Transverse colon (tissue), 4 donors: ENCODE measurements at regions not wholly inside any gene's neighbourhood (a gene's known extent, or its start where the extent isn't known, plus 50 kb on each side); places are given as distances from the start of the nearest gene placed in this dataset.

Experiments
- DNase-seq: peaks from one replicate; pipeline ENCODE4 v3.0.0-alpha.2; 2019
- H3K27ac ChIP-seq, 4 donors: fragments of 200-600 bp; sonication (generic); 2 replicates each; pipeline ENCODE4 v1.5.1; 2016 to 2018; ENCODE audit warnings: inconsistent platforms in 4 of 4
- H3K27me3 ChIP-seq: fragments of 200-600 bp; sonication (generic); 2 replicates; pipeline ENCODE4 v1.5.1; 2017; ENCODE audit warnings: inconsistent platforms
- H3K36me3 ChIP-seq, 4 donors: fragments of 200-600 bp; sonication (generic); 2 replicates each; pipeline ENCODE4 v1.5.1; 2017 to 2019; ENCODE audit warnings: inconsistent platforms in 4 of 4
- H3K4me1 ChIP-seq, 4 donors: fragments of 200-600 bp; sonication (generic); 2 replicates each; pipeline ENCODE4 v1.5.1; 2017 to 2020; ENCODE audit warnings: inconsistent platforms in 4 of 4
- H3K4me3 ChIP-seq, 4 donors: fragments of 200-600 bp; sonication (generic); 1 replicate in 1 of 4; 2 replicates in 3 of 4; pipeline versions ENCODE4 v1.5.1 to v1.6.1; 2017 to 2019; ENCODE audit warnings: inconsistent platforms in 4 of 4
- H3K9me3 ChIP-seq, 2 donors: fragments of 200-600 bp; sonication (generic); 2 replicates each; pipeline ENCODE4 v1.5.1; 2017 to 2019; ENCODE audit warnings: inconsistent platforms in 2 of 2
- CTCF ChIP-seq, 5 experiments: fragments of 200-600 bp in 3 of 5; fragments of 450-650 bp in 2 of 5; sonication (generic) in 3 of 5; IDR thresholded peaks; 1 replicate in 2 of 5; 2 replicates in 3 of 5; pipeline ENCODE4 v1.5.1; 2016 to 2017; ENCODE audit warnings: antibody characterized with exemption in 5 of 5, inconsistent platforms in 3 of 5, mild to moderate bottlenecking in 2 of 5, moderate library complexity in 1 of 5
- EP300 ChIP-seq: sonication (generic); formaldehyde crosslinking; IDR thresholded peaks from one replicate; pipeline ENCODE4 v1.6.1; 2017; ENCODE audit warnings: antibody characterized with exemption, low read depth
- POLR2A ChIP-seq: fragments of 450-650 bp; IDR thresholded peaks from one replicate; pipeline ENCODE4 v1.6.1; 2016; ENCODE audit warnings: antibody characterized with exemption, mild to moderate bottlenecking, moderate library complexity
- POLR2AphosphoS5 ChIP-seq, 3 donors: sonication (generic); formaldehyde crosslinking; IDR thresholded peaks; one replicate each; pipeline ENCODE4 v1.6.1; 2016; ENCODE audit warnings: antibody characterized with exemption in 3 of 3
- WGBS, 2 donors: methylation state at CpG; one replicate each; pipeline ENCODE4 v1.1.5; 2018; ENCODE audit warnings: low coverage in 1 of 2; 5-methylcytosine and 5-hydroxymethylcytosine counted together
- in situ Hi-C, 4 donors: fragments of 200-750 bp; cut with MboI; loops; one replicate each; pipeline versions ENCODE4 v1.15.0 to v1.15.1; 2017; ENCODE audit warnings: low sequenced_read_pairs in 3 of 4, low pct_ligation_motif_present in 1 of 4, low pct_unique_long_range_greater_than_20kb in 1 of 4
- intact Hi-C: fragments of 100-400 bp; cut with DNase I; formaldehyde crosslinking; loops from one replicate; pipeline ENCODE4 v1.15.1; 2023; ENCODE audit warnings: low total_unique reads

GRCh38 chr1:60930130-60930529, 152.2 kb upstream of the NFIA start:
- intact Hi-C loops (no loop called here), in situ Hi-C loops (no loop called here)
- peaks cover 0 to 3% (median 0%) of the 10 kb centered on the region in 4 donors for H3K4me1 ChIP-seq
- H3K27me3 ChIP-seq, result no peaks in the 10 kb centered on the region
- DNase-seq, result no peak
- H3K9me3 ChIP-seq, result no peaks in the 10 kb centered on the region
- TF ChIP-seq POLR2A (no peak), CTCF (IDR thresholded peaks at IDR 0.05) (no peak), POLR2AphosphoS5 (IDR thresholded peaks at IDR 0.05) (no peak), EP300 (no peak)
- H3K4me3 ChIP-seq, result no peak overlapping the region
- WGBS, 2 donors, result 55 to 67% methylated on average over 1 to 3 of the region's 3 CpGs
- no peaks in the 10 kb centered on the region for H3K36me3 ChIP-seq
- H3K27ac ChIP-seq, result no peak overlapping the region

- TF ChIP-seq CTCF (IDR thresholded peaks at IDR 0.05), result no peak
- no peak overlapping the region for H3K27ac ChIP-seq
- intact Hi-C loops (no loop called here), in situ Hi-C loops (no loop called here)
- no peaks in the 10 kb centered on the region for H3K36me3 ChIP-seq
- no peaks in the 10 kb centered on the region for H3K9me3 ChIP-seq
- 47 to 54% methylated on average over 4 to 14 of the region's 14 CpGs for WGBS, 2 donors
- H3K4me3 ChIP-seq, result no peak overlapping the region
- no peak for DNase-seq
- peaks cover 0 to 25% (median 8%) of the 10 kb centered on the region in 4 donors for H3K4me1 ChIP-seq
- no peaks in the 10 kb centered on the region for H3K27me3 ChIP-seq
These were observed 157.2 kb upstream of the NFIA start for GRCh38 chr1:60924964-60925798.

- no peaks in the 10 kb centered on the region for H3K36me3 ChIP-seq
- H3K9me3 ChIP-seq, result no peaks in the 10 kb centered on the region
- peaks cover 0 to 25% (median 8%) of the 10 kb centered on the region in 4 donors for H3K4me1 ChIP-seq
- no peak for TF ChIP-seq POLR2A
- TF ChIP-seq EP300, result no peak
- TF ChIP-seq CTCF (IDR thresholded peaks at IDR 0.05), result no peak
- TF ChIP-seq POLR2AphosphoS5 (IDR thresholded peaks at IDR 0.05), result no peak
- no peak for DNase-seq
- H3K27ac ChIP-seq, result no peak overlapping the region
- in situ Hi-C loops (no loop called here), intact Hi-C loops (no loop called here)
- no peak overlapping the region for H3K4me3 ChIP-seq
- no peaks in the 10 kb centered on the region for H3K27me3 ChIP-seq
- WGBS, 2 donors, result 90% methylated on average over 3 of the region's 3 CpGs; no CpG with 5 or more reads in 1 of the 2 donors
These were observed 158.2 kb upstream of the NFIA start for GRCh38 chr1:60924165-60924564.

GRCh38 chr1:60923389-60924087, 158.8 kb upstream of the NFIA start:
- Histone ChIP-seq H3K27me3 (no peaks in the 10 kb centered on the region), H3K9me3 (no peaks in the 10 kb centered on the region), H3K36me3 (no peaks in the 10 kb centered on the region), H3K4me1 (peaks cover 0 to 25% (median 8%) of the 10 kb centered on the region in 4 donors), H3K27ac (no peak overlapping the region), H3K4me3 (no peak overlapping the region)
- DNase-seq, result no peak
- TF ChIP-seq POLR2AphosphoS5 (IDR thresholded peaks at IDR 0.05) (no peak), CTCF (IDR thresholded peaks at IDR 0.05) (no peak), EP300 (no peak), POLR2A (no peak)
- intact Hi-C loops (no loop called here), in situ Hi-C loops (no loop called here)
- 24 to 47% methylated on average over 4 to 5 of the region's 5 CpGs for WGBS, 2 donors
